ENCODE measurements at regions not wholly inside any gene's neighbourhood (a gene's known extent, or its start where the extent isn't known, plus 50 kb on each side); places are given as distances from the start of the nearest gene placed in this dataset.

GRCh38 chr2:7904319-7904718 is 777.5 kb upstream of the ID2 start:
- no peak for DNase-seq (ENCODE audit: low read depth in 1 of 2, low spot score in 1 of 2)

GRCh38 chr2:7905756-7906155 is 776.1 kb upstream of the ID2 start:
- no peak for DNase-seq (ENCODE audit: low read depth in 1 of 2, low spot score in 1 of 2)

- no peak for DNase-seq (ENCODE audit: low read depth in 1 of 2, low spot score in 1 of 2)
These were observed 775.4 kb upstream of the ID2 start for GRCh38 chr2:7906431-7906830.

- DNase-seq (ENCODE audit: low read depth in 1 of 2, low spot score in 1 of 2): no peak
These were observed 774.8 kb upstream of the ID2 start for GRCh38 chr2:7907041-7907440.

GRCh38 chr2:7910752-7911151 is 771.1 kb upstream of the ID2 start:
- DNase-seq (ENCODE audit: low read depth in 1 of 2, low spot score in 1 of 2): no peak

GRCh38 chr2:7911196-7911595 is 770.7 kb upstream of the ID2 start:
- DNase-seq (ENCODE audit: low read depth in 1 of 2, low spot score in 1 of 2): no peak

DNA sequence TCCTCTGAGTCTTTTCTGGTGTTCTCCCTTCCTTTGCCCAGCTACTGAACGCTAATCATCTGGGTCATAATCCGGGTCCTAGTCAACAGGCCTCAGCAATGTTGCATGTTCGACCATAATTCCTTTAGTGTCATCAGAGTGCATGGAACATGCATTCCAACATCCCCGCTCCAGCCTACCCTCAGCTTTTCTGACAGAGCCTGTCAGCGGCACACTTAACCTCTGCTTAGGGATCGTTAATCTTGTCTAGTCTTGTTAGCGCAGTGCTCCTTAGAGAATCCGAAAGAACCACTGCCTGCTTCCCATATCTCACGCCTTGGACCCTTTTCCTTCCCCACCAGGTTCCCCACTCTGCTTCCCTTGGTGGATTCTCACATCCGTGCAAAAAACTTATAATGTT is 767.9 kb upstream of the ID2 start:
- DNase-seq (ENCODE audit: low read depth in 1 of 2, low spot score in 1 of 2): no peak

DNA sequence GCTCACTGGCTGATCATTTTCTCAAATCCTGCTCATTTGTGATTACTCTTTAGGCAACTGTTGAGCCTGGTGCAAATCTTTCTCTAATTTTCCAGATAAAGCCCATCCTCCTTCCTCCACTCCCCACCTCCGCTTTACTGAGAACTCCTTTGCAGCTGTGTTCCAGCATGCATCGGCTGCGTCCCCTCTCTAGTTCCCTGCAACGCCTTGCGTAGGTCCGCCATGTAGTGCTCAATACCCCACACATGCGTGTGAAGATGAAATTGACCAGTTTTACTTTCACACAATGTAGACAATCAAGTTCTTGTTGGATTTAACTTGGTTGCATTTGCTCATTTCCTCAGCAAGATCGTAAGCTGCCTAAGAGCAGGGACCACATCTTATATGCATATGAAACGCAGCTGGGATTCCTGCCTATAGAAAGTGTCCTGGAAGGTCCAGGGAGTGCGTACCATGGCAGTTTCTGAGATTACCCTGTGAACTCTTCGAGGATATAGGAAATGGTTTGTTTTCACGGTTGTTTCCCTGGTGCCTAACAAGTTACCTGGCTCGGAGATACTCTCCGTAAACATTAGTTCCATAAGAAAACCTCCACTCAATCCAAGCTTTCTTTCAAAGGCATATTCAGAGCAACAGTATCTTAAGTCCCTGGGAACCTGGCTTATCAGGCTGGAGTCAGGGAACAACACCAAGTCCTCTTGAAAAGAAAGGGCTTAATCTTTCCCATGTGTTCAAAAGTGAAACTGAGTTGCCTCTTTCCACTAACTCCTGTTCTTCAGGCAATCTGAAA is 766.4 kb upstream of the ID2 start:
- DNase-seq (ENCODE audit: low read depth in 1 of 2, low spot score in 1 of 2): no peak

GRCh38 chr2:7916670-7917069 is 765.2 kb upstream of the ID2 start:
- DNase-seq (ENCODE audit: low read depth in 1 of 2, low spot score in 1 of 2): no peak

- DNase-seq (ENCODE audit: low read depth in 1 of 2, low spot score in 1 of 2): no peak
These were observed 762.3 kb upstream of the ID2 start for GRCh38 chr2:7919510-7919909.

DNA sequence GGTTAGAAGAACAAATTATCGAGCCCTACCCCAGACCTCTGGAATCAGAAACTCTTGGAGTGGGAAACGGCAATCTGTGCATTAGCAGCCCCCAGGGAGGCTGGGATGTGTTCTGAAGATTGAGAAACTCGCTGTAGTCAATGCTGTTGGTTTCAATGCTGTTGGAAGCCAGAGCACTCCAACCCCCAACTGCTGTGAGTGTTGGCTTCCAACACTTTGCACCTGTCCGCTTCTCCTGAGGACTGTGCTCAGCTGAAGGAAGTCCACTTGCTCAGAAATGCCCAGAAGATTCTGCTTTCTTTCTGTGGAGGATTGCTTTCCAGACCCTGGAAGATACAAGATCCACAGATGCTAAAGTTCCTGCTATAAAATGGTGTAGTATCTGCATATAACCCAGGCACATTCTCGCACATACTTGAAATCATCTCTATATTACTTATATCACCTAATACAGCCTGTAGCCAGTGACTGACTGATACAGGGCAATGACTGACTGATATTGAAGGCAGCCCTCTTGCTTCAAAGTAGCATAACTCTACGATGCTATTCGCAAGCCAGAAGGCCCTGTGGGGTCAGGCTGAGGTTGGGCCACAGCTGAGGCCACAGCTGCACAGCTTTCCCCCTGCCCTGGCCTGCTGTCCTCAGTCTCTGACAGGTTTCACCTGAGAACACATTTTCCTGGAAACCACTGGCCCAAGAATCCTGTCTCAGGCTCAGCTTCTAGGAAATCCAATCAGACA is 757.7 kb upstream of the ID2 start:
- DNase-seq (ENCODE audit: low read depth in 1 of 2, low spot score in 1 of 2): no peak

DNA sequence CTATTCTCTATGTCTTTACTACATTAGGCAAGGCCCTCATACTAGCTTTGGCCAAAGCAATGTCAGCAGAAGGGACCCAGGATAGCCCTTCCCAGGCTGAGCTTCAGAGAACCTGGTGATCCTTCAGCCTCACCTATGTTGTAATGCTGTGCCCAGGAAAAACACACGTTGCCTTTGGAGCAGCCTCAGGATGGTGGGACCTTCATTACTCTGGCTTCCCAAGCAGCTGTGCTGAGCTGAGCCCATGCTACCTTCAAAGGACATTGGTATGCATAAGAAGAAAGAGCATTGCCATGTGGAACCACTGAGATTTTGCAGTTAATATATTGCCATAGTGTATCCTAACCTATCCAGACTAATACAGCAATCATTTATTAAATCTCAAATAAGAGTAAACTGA is 756.4 kb upstream of the ID2 start:
- DNase-seq (ENCODE audit: low read depth in 1 of 2, low spot score in 1 of 2): no peak

- no peak for DNase-seq (ENCODE audit: low read depth in 1 of 2, low spot score in 1 of 2)
These were observed 754.2 kb upstream of the ID2 start for GRCh38 chr2:7927691-7928090.

- no peak for DNase-seq (ENCODE audit: low read depth in 1 of 2, low spot score in 1 of 2)
These were observed 752.6 kb upstream of the ID2 start for GRCh38 chr2:7929281-7929680.

DNA sequence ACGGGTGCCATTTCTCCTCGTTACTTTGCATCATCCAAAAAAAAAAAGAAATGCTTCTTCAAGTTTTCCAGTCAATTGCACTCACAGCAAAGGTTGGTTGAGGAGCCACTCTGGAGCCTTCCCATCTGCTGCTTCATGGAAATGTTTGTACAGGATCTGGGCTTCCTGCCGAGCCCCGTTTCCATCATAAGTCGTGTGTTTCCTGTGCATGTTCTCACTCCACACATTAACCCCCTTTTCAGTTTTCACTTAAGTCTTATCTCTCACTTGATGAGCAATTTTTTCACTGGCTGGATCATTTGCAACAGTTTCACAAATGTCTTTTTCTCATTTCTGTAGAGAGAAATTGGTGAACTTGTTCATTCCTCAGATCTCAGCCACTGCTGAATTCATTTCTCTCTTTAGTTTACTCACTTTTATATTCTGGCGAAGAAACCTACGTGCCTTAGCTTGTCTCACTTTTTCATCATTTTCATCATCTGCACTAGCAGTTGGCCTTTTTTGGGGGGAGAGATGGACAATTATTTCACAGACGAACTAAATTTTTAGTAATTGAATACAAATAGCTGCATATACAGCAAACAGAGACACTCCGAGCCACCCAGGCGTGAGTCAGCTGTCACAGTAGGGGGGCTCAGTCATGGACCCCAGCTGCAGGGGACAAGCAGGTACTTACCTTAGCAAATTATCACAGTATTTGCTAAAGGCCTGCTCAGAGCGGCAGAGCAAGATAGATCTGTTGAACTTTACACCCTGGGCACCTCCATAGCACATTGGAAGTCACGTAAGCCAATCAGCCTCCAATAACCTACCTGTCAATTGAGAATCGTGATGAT is 750.8 kb upstream of the ID2 start:
- no peak for DNase-seq (ENCODE audit: low read depth in 1 of 2, low spot score in 1 of 2)

DNA sequence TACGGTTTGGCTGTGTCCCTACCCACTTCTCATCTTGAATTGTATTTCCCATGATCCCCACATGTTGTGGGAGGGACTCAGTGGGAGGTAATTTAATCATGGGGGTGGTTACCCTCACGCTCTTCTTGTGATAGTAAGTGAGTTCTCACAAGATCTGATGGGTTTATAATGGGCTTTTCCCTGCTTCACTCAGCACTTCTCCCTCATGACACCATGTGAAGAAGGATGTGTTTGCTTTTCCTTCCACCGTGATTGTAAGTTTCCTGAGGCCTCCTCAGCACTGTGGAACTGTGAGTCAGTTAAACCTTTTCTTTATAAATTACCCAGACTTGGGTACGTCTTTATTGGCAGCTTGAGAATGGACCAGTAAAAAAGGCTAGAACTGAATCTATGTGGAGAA is 750.0 kb upstream of the ID2 start:
- DNase-seq (ENCODE audit: low read depth in 1 of 2, low spot score in 1 of 2): no peak

DNA sequence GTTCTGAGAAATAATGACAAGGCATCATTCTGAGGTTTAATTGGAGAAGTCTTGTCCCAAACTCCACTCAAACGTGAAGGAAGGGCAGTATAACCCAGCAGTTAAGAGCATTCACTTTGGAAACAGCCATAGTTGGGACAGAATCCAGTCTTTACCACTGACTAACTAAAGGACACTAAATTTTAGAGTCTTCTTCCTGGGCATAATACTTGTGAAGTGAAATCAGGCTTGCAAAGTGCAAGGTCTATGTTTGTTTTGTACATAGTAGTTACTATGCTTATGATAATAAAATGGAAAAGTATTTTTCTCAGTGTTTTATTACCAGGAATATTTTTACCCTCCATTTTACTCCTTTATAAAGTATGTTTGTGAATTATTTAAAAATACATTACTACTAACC is 748.2 kb upstream of the ID2 start:
- DNase-seq (ENCODE audit: low read depth in 1 of 2, low spot score in 1 of 2): no peak

DNA sequence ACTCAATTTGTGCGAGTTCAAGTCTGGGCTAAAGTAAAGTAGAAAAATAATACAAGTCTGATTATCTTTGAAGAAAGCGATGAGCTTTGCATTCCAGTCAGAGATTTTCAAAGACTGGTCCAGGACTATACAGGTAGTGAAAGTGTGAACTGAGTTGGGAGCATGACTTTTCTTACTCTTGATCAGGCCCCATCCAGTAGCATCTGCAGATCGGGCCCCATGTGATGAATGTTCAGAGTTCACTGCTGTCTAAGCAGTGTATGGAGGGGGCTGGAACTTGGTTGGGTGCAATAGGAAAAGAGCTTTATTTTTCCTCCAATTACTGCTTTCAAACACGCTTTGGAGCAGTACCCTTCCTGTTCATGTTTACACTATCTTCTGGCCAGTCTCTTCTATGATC is 747.4 kb upstream of the ID2 start:
- DNase-seq (ENCODE audit: low read depth in 1 of 2, low spot score in 1 of 2): no peak

DNA sequence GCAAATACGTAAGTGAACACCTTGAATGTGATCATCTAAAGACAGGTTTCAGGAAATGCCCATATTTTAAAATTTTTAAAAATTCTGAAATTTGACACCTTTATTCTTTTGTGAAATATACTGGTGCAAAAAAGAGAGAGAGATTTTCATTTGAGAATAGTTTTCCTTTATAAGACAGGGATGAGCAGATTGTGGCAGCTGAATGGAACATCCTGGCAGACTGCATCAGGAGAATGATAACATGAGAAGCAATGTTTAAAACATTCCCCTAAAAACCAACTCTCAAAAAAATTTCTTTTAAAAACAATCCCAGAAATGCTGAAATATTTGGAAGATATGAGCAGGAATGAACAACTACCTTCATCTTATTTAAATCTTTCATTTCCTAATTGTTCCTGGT is 744.8 kb upstream of the ID2 start:
- no peak for DNase-seq (ENCODE audit: low read depth in 1 of 2, low spot score in 1 of 2)

- DNase-seq (ENCODE audit: low read depth in 1 of 2, low spot score in 1 of 2): no peak
These were observed 741.1 kb upstream of the ID2 start for GRCh38 chr2:7940723-7941122.

DNA sequence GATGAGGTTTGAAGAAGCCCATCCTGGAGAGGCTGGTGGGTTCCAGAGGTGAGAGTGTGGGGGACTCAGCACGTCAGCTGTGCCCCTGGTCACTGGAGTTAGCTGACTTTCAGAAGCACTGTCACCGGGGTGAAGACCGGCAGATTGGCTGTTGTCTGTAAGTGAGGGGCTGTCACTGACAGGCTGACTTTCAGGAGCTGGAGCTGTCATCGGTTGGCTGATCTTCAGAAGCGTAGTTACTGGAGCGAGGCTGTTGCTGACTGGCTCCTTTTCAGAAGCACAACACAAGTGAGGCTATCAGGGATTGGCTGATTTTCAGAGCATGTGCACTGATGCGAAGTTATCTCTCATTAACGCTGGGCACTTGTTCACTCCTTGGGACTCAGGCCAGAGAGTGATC is 738.4 kb upstream of the ID2 start:
- DNase-seq (ENCODE audit: low read depth in 1 of 2, low spot score in 1 of 2): no peak

DNA sequence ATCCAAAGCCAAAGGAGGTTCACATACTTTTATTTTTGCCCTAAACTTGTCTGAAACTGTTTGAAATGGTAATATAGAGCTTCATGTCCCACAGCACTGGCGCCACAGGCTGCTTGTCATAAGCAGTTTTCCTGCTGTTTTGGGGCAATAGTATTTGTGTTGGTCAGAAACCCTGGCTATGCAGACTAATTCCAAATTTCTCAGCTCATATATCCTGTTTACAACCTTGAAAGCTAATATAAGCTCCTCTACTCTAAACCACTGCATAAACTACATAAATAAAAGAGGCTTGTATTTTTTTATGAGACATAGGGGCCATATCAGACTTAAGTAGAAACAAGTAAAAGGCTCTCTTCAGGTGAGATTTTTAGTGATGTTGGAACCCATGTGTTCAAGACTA is 736.8 kb upstream of the ID2 start:
- DNase-seq (ENCODE audit: low read depth in 1 of 2, low spot score in 1 of 2): no peak
